Liver (tissue), 3 donors: ENCODE measurements at regions not wholly inside any gene's neighbourhood (a gene's known extent, or its start where the extent isn't known, plus 50 kb on each side); places are given as distances from the start of the nearest gene placed in this dataset.

Source experiments
- CTCF ChIP-seq: fragments of 150-350 bp; IDR thresholded peaks from 2 replicates; pipeline ENCODE4 v1.5.1; 2017; ENCODE audit warnings: improper control_type of control experiment, low read depth, low read length; ENCODE audit not compliant: missing input control
- TF ChIP-seq, protein P1 (sequence below): IDR thresholded peaks from 2 replicates; pipeline ENCODE4 v1.6.1; 2016; ENCODE audit warnings: antibody characterized with exemption
- TF ChIP-seq, protein P2 (sequence below): IDR thresholded peaks from 2 replicates; pipeline ENCODE4 v1.6.1; 2016; ENCODE audit warnings: antibody characterized with exemption
- donor health status: healthy.
- donor health status: healthy.

- no peak for TF ChIP-seq CTCF
- TF ChIP-seq, protein P1, sequence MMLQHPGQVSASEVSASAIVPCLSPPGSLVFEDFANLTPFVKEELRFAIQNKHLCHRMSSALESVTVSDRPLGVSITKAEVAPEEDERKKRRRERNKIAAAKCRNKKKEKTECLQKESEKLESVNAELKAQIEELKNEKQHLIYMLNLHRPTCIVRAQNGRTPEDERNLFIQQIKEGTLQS: no peak
- TF ChIP-seq, protein P2, sequence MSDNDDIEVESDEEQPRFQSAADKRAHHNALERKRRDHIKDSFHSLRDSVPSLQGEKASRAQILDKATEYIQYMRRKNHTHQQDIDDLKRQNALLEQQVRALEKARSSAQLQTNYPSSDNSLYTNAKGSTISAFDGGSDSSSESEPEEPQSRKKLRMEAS: no peak
Observed at GRCh38 chr13:104799152-104799551, 1732.9 kb upstream of the SLC10A2 start.
